ENCODE measurements at regions not wholly inside any gene's neighbourhood (a gene's known extent, or its start where the extent isn't known, plus 50 kb on each side); places are given as distances from the start of the nearest gene placed in this dataset.

GRCh38 chr6:126824226-126824625 lies 294.2 kb upstream of the RSPO3 start:
- Histone ChIP-seq H3K79me2 (ENCODE audit: insufficient read depth, low read length) (no peaks in the 10 kb centered on the region), H4K91ac (ENCODE audit: insufficient read length, low read depth, low read length) (no peak overlapping the region), H3K18ac (ENCODE audit: insufficient read length, low read depth, low read length) (no peak overlapping the region), H3K9me3 (ENCODE audit: control insufficient read depth, low read depth, low read length) (no peaks in the 10 kb centered on the region), H2AK5ac (ENCODE audit: insufficient read length, low read length) (no peak overlapping the region), H2BK5ac (ENCODE audit: insufficient read length, low read length) (no peak overlapping the region), H3K4me2 (ENCODE audit: insufficient read depth, insufficient read length, low read length) (no peak overlapping the region), H4K5ac (ENCODE audit: insufficient read length, low read depth, low read length) (no peak overlapping the region), H3K56ac (ENCODE audit: insufficient read length, low read depth, low read length) (no peak overlapping the region), H4K8ac (replicated peaks; ENCODE audit: insufficient read length, low read depth, low read length) (no peak overlapping the region), H3K4ac (ENCODE audit: low read depth, low read length) (no peak overlapping the region), H3K79me1 (ENCODE audit: insufficient read depth, low read depth, low read length, poor library complexity, severe bottlenecking) (no peaks in the 10 kb centered on the region), H3K23me2 (ENCODE audit: insufficient read length, low read depth, low read length, poor library complexity, severe bottlenecking) (no peaks in the 10 kb centered on the region), H3K9ac (ENCODE audit: extremely low read depth, insufficient read length, low read length) (no peak overlapping the region), H3K23ac (ENCODE audit: insufficient read length, low read depth, low read length) (no peak overlapping the region), H2BK120ac (ENCODE audit: low read depth, low read length, poor library complexity, severe bottlenecking) (no peak overlapping the region), H2BK15ac (ENCODE audit: low read depth, low read length) (no peak overlapping the region), H2BK20ac (ENCODE audit: low read depth, low read length, poor library complexity, severe bottlenecking) (no peak overlapping the region), H3T11ph (ENCODE audit: low read length) (no peak overlapping the region), H2AFZ (ENCODE audit: low read length) (no peak overlapping the region), H3K27me3 (ENCODE audit: insufficient read depth, low read length) (no peaks in the 10 kb centered on the region), H3K27ac (ENCODE audit: insufficient read length, low read depth, low read length) (no peak overlapping the region), H4K20me1 (ENCODE audit: control insufficient read depth, insufficient read depth, insufficient read length) (no peaks in the 10 kb centered on the region), H3K14ac (ENCODE audit: insufficient read depth, low read length) (no peak overlapping the region), H3K4me1 (ENCODE audit: insufficient read depth, low read length) (peaks cover 5% of the 10 kb centered on the region), H2BK12ac (ENCODE audit: insufficient read length, low read depth, low read length) (no peak overlapping the region)
- Mint-ChIP-seq H3K27me3 (ENCODE audit: low read depth) (no peaks in the 10 kb centered on the region), H3K36me3 (ENCODE audit: insufficient read depth in 1 of 3, low read depth in 3 of 3) (no peaks in the 10 kb centered on the region), H3K9me3 (no peaks in the 10 kb centered on the region), H3K27ac (no peak overlapping the region; a peak in 1 of 7 replicates), H3K4me1 (peaks cover 11 to 13% of the 10 kb centered on the region in 2 experiments), H3K4me3 (no peak overlapping the region)
- DNase-seq: no peak
- TF ChIP-seq CTCF (conservative IDR thresholded peaks at IDR 0.05): no peak
- WGBS (ENCODE audit: extremely low coverage, insufficient read length, low lambda C conversion rate): no CpG with 5 or more reads among the region's 2 CpGs

Measured in H9 (cell line).